ENCODE measurements at regions not wholly inside any gene's neighbourhood (a gene's known extent, or its start where the extent isn't known, plus 50 kb on each side); places are given as distances from the start of the nearest gene placed in this dataset.

DNA sequence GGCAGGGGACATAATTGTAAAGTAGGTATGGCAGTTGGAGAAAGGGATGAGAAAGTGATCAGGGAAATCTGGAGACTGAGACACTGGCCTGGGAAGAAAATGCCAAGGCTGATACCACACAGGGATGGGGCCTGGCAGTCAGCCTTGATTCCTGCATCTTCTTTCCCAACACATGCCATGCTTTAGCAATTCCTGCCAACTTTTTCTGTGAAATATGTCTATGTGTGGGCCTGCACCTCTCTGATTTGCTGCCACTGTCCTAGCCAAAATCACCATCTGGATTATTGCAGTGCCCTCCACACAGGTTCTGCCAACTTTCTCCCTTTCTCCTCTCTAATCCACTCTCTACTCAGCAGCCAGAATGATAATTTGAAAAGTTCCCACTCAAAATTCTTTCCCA lies 759.8 kb upstream of the CITED2 start:
- peaks cover 10% of the 10 kb centered on the region for H3K4me1 ChIP-seq
- DNase-seq = no peak
- TF ChIP-seq, protein P1, sequence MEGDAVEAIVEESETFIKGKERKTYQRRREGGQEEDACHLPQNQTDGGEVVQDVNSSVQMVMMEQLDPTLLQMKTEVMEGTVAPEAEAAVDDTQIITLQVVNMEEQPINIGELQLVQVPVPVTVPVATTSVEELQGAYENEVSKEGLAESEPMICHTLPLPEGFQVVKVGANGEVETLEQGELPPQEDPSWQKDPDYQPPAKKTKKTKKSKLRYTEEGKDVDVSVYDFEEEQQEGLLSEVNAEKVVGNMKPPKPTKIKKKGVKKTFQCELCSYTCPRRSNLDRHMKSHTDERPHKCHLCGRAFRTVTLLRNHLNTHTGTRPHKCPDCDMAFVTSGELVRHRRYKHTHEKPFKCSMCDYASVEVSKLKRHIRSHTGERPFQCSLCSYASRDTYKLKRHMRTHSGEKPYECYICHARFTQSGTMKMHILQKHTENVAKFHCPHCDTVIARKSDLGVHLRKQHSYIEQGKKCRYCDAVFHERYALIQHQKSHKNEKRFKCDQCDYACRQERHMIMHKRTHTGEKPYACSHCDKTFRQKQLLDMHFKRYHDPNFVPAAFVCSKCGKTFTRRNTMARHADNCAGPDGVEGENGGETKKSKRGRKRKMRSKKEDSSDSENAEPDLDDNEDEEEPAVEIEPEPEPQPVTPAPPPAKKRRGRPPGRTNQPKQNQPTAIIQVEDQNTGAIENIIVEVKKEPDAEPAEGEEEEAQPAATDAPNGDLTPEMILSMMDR (IDR thresholded peaks at IDR 0.05; ENCODE audit: borderline replicate concordance) = no peak
- peaks cover 5% of the 10 kb centered on the region for H3K36me3 ChIP-seq
- peaks cover 60% of the 10 kb centered on the region for H3K9me3 ChIP-seq (replicated peaks)
- H3K4me3 ChIP-seq = no peak overlapping the region
- no peak overlapping the region for H3K27ac ChIP-seq (replicated peaks)
- intact Hi-C loops (cut with micrococcal nuclease) = no loop called here
- no peaks in the 10 kb centered on the region for H3K27me3 ChIP-seq (ENCODE audit: low read depth)

DNA sequence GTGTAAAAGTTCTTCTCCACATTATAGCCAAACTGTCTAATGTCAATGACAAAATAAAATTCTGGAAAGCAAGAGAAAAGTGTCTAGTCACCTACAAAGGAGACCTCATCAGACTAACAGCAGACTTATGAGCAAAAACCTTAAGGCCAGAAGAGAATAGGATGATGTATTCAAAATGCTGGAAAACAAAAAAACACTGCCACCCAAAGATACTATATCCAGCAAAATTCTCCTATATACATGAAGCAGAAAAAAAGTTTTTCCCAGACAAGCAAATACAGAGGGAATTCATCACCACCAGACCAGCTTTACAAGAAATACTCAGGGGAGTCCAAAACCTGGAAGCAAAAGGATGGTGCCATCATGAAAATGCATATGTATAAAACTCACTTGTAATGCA lies 755.6 kb upstream of the CITED2 start:
- H3K36me3 ChIP-seq = peaks cover 5% of the 10 kb centered on the region
- intact Hi-C loops (cut with micrococcal nuclease) = no loop called here
- DNase-seq = no peak
- H3K9me3 ChIP-seq (replicated peaks) = peaks cover 63% of the 10 kb centered on the region
- TF ChIP-seq, protein P1 (IDR thresholded peaks at IDR 0.05; ENCODE audit: borderline replicate concordance) = no peak
- H3K27ac ChIP-seq (replicated peaks) = no peak overlapping the region
- no peak overlapping the region for H3K4me3 ChIP-seq
- H3K27me3 ChIP-seq (ENCODE audit: low read depth) = no peaks in the 10 kb centered on the region
- H3K4me1 ChIP-seq = no peaks in the 10 kb centered on the region

DNA sequence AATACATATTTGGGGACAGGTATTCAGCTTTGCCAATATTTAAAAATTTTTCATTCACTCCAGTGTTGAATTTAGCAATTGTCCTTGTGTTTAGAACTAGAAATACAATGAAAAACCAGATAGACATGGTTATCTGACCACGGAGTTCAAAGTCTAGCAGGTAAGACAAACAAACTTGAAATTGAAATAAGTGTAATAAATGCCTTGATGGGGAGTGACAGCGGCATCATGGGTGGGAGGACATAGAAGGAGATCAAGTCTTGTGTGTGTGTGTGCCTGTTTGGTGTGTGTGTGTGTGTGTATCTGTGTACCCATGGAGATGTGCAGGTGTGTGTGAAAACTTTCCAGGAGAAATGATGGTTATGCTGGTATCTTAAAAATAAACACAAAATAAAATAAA lies 750.0 kb upstream of the CITED2 start:
- Histone ChIP-seq H3K36me3 (no peaks in the 10 kb centered on the region), H3K9me3 (replicated peaks) (peaks cover 26% of the 10 kb centered on the region), H3K4me3 (no peak overlapping the region), H3K27ac (replicated peaks) (no peak overlapping the region), H3K27me3 (ENCODE audit: low read depth) (no peaks in the 10 kb centered on the region), H3K4me1 (no peaks in the 10 kb centered on the region)
- intact Hi-C loops (cut with micrococcal nuclease) = no loop called here
- TF ChIP-seq, protein P1 (IDR thresholded peaks at IDR 0.05; ENCODE audit: borderline replicate concordance) = no peak
- DNase-seq = no peak

GRCh38 chr6:140108167-140108566 lies 733.7 kb upstream of the CITED2 start:
- Histone ChIP-seq H3K4me3 (no peak overlapping the region), H3K36me3 (no peaks in the 10 kb centered on the region), H3K27me3 (ENCODE audit: low read depth) (no peaks in the 10 kb centered on the region), H3K27ac (replicated peaks) (no peak overlapping the region), H3K9me3 (replicated peaks) (no peaks in the 10 kb centered on the region), H3K4me1 (peaks cover 13% of the 10 kb centered on the region)
- intact Hi-C loops (cut with micrococcal nuclease) = no loop called here
- TF ChIP-seq, protein P1 (IDR thresholded peaks at IDR 0.05; ENCODE audit: borderline replicate concordance) = no peak
- DNase-seq = no peak

GRCh38 chr6:140107216-140107615 lies 732.8 kb upstream of the CITED2 start:
- H3K36me3 ChIP-seq = no peaks in the 10 kb centered on the region
- H3K27ac ChIP-seq (replicated peaks) = no peak overlapping the region
- intact Hi-C loops (cut with micrococcal nuclease) = no loop called here
- H3K4me3 ChIP-seq = no peak overlapping the region
- TF ChIP-seq, protein P1 (IDR thresholded peaks at IDR 0.05; ENCODE audit: borderline replicate concordance) = no peak
- no peak for DNase-seq
- H3K9me3 ChIP-seq (replicated peaks) = no peaks in the 10 kb centered on the region
- H3K4me1 ChIP-seq = peaks cover 13% of the 10 kb centered on the region
- no peaks in the 10 kb centered on the region for H3K27me3 ChIP-seq (ENCODE audit: low read depth)

DNA sequence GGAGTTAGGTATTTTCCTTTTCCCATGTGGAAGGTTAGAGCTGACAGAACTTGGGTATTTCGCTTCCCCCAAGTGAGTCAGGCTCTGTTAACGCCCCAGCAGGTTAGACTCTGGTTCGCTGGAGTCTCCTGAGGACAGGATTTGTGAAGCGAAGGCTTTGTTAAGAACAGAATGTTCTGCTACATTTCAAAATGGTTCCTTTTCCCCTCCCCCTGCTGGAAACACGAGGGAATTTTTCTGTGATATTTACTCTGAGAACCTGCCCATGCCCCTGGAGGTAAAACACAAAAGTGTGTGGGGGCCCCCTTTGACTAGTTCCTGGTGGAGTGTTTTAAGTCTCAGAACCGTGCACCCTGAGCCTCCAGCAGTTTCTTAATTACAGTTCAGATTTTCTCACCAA lies 731.4 kb upstream of the CITED2 start:
- Histone ChIP-seq H3K27ac (replicated peaks) (no peak overlapping the region), H3K36me3 (no peaks in the 10 kb centered on the region), H3K4me1 (peaks cover 25% of the 10 kb centered on the region), H3K9me3 (replicated peaks) (no peaks in the 10 kb centered on the region), H3K4me3 (no peak overlapping the region), H3K27me3 (ENCODE audit: low read depth) (no peaks in the 10 kb centered on the region)
- TF ChIP-seq, protein P1 (IDR thresholded peaks at IDR 0.05; ENCODE audit: borderline replicate concordance) = peak; percentile 35
- intact Hi-C loops (cut with micrococcal nuclease) = no loop called here
- DNase-seq = no peak
